Fibroblast of lung (primary cell): ENCODE measurements at regions not wholly inside any gene's neighbourhood (a gene's known extent, or its start where the extent isn't known, plus 50 kb on each side); places are given as distances from the start of the nearest gene placed in this dataset.

ENCODE experiments used
- DNase-seq, 2 donors: peaks; one replicate each; pipeline versions ENCODE4 v3.0.0 to v3.0.0-alpha.2; 2010; ENCODE audit warnings: low read depth in 2 of 2
- H2AFZ ChIP-seq: 2 replicates; pipeline ENCODE4 v1.5.1; 2012; ENCODE audit warnings: low read length, control low read depth, inconsistent platforms
- H3K27ac ChIP-seq: 2 replicates; pipeline ENCODE4 v1.5.1; 2011; ENCODE audit warnings: low read length, control low read depth; ENCODE audit not compliant: insufficient read depth
- H3K27me3 ChIP-seq: 2 replicates; pipeline ENCODE4 v1.5.1; 2011; ENCODE audit warnings: mild to moderate bottlenecking, low read length; ENCODE audit not compliant: control insufficient read depth, insufficient read depth
- H3K36me3 ChIP-seq: 2 replicates; pipeline ENCODE4 v1.5.1; 2011; ENCODE audit warnings: low read length; ENCODE audit not compliant: control insufficient read depth, insufficient read depth
- H3K4me1 ChIP-seq: 2 replicates; pipeline ENCODE4 v1.5.1; 2011; ENCODE audit warnings: low read length; ENCODE audit not compliant: control insufficient read depth, insufficient read depth; ENCODE audit errors: extremely low read depth
- H3K4me2 ChIP-seq: 2 replicates; pipeline ENCODE4 v1.5.1; 2011; ENCODE audit warnings: low read length, control low read depth; ENCODE audit not compliant: insufficient read depth; ENCODE audit errors: extremely low read depth
- H3K4me3 ChIP-seq, 4 experiments: fragments of 200-600 bp in 1 of 4; sonication (generic) in 1 of 4; replicated peaks in 1 of 4; 2 replicates each; pipeline ENCODE4 v1.5.1; 2011 to 2016; ENCODE audit warnings: low read length in 4 of 4, low read depth in 3 of 4, mild to moderate bottlenecking in 3 of 4, control low read depth in 2 of 4, inconsistent platforms in 1 of 4, mixed read lengths in 1 of 4; ENCODE audit not compliant: insufficient read depth in 1 of 4; ENCODE audit errors: control extremely low read depth in 1 of 4
- H3K79me2 ChIP-seq: 2 replicates; pipeline ENCODE4 v1.5.1; 2012; ENCODE audit warnings: mild to moderate bottlenecking, low read length, inconsistent platforms; ENCODE audit not compliant: control insufficient read depth, insufficient read depth
- H3K9ac ChIP-seq: 2 replicates; pipeline ENCODE4 v1.5.1; 2011; ENCODE audit warnings: mild to moderate bottlenecking, low read length, control low read depth; ENCODE audit not compliant: insufficient read depth
- H3K9me3 ChIP-seq: 2 replicates; pipeline ENCODE4 v1.5.1; 2012; ENCODE audit warnings: low read depth, low read length; ENCODE audit not compliant: control insufficient read depth, insufficient read depth
- H4K20me1 ChIP-seq: 2 replicates; pipeline ENCODE4 v1.5.1; 2011; ENCODE audit warnings: low read length; ENCODE audit not compliant: control insufficient read depth, insufficient read depth; ENCODE audit errors: extremely low read depth
- EZH2 ChIP-seq: IDR thresholded peaks from 2 replicates; pipeline ENCODE4 v1.5.1; 2012; ENCODE audit warnings: low read length, control low read depth, mild to moderate bottlenecking; ENCODE audit errors: missing control alignments
- TF ChIP-seq, protein P1 (sequence below), 2 donors: IDR thresholded peaks in 1 of 2; conservative IDR thresholded peaks in 1 of 2; 1 replicate in 1 of 2; 2 replicates in 1 of 2; pipeline ENCODE4 v1.5.1; 2011 to 2012; ENCODE audit warnings: low read length in 2 of 2, control low read depth in 1 of 2, inconsistent platforms in 1 of 2, low read depth in 1 of 2, mild to moderate bottlenecking in 1 of 2

DNA sequence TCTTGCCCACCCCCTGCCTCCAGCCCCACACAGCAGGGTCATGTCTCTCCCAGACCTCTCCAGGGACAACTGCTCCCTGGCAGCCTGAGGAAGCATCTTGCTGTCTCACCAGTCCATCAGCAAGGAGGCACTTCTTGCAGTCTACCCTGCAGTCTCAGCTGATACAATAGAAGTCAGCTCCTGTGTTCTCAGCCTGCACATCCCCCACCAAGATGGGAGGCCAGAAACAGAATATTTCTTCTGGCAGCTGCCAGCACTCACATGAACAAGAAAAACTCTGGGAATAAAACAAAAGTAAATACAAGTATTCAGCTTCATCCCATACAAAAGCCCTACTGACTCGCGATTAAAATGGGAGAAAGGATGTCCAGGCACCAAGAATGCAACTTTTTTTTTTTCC, 457.4 kb upstream of the PROK2 start:
- Histone ChIP-seq H3K4me1 (no peaks in the 10 kb centered on the region), H3K9ac (no peak overlapping the region), H2AFZ (no peak overlapping the region), H3K79me2 (no peaks in the 10 kb centered on the region), H3K27ac (no peak overlapping the region), H4K20me1 (no peaks in the 10 kb centered on the region), H3K4me2 (no peak overlapping the region), H3K4me3 (no peak overlapping the region), H3K27me3 (peaks cover 9% of the 10 kb centered on the region), H3K9me3 (no peaks in the 10 kb centered on the region), H3K36me3 (no peaks in the 10 kb centered on the region)
- DNase-seq, result no peak
- TF ChIP-seq, protein P1, sequence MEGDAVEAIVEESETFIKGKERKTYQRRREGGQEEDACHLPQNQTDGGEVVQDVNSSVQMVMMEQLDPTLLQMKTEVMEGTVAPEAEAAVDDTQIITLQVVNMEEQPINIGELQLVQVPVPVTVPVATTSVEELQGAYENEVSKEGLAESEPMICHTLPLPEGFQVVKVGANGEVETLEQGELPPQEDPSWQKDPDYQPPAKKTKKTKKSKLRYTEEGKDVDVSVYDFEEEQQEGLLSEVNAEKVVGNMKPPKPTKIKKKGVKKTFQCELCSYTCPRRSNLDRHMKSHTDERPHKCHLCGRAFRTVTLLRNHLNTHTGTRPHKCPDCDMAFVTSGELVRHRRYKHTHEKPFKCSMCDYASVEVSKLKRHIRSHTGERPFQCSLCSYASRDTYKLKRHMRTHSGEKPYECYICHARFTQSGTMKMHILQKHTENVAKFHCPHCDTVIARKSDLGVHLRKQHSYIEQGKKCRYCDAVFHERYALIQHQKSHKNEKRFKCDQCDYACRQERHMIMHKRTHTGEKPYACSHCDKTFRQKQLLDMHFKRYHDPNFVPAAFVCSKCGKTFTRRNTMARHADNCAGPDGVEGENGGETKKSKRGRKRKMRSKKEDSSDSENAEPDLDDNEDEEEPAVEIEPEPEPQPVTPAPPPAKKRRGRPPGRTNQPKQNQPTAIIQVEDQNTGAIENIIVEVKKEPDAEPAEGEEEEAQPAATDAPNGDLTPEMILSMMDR (conservative IDR thresholded peaks at IDR 0.05 in 1 of 2, IDR thresholded peaks at IDR 0.05 in 1 of 2; ENCODE audit: low read depth in 1 of 2, low read length in 2 of 2), result no peak
- TF ChIP-seq EZH2, result no peak

DNA sequence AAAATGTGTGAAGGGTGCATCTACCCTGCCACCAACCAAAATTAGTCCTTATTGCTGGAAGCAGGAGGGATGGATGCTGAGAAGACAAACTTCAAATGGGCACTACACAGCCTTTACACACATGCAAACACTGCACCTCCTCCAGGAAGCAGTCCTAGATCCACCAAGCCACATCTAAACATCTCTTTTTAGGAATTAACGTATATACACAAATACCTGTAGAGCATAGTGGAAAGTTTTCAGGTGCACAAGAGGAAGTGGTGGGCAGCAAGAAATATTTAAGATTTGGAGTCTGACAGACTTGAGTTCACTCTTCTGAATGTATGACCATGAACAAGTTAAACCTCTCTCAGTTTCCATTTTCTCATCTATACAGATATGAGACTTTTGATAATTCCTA, 456.6 kb upstream of the PROK2 start:
- no peaks in the 10 kb centered on the region for H3K4me1 ChIP-seq
- TF ChIP-seq, protein P1 (conservative IDR thresholded peaks at IDR 0.05 in 1 of 2, IDR thresholded peaks at IDR 0.05 in 1 of 2; ENCODE audit: low read depth in 1 of 2, low read length in 2 of 2), result no peak
- no peak for TF ChIP-seq EZH2
- no peak overlapping the region for H3K9ac ChIP-seq
- H3K9me3 ChIP-seq, result no peaks in the 10 kb centered on the region
- no peaks in the 10 kb centered on the region for H3K36me3 ChIP-seq
- H4K20me1 ChIP-seq, result no peaks in the 10 kb centered on the region
- H2AFZ ChIP-seq, result no peak overlapping the region
- no peaks in the 10 kb centered on the region for H3K79me2 ChIP-seq
- DNase-seq, result no peak
- peaks cover 9% of the 10 kb centered on the region for H3K27me3 ChIP-seq
- no peak overlapping the region for H3K4me2 ChIP-seq
- H3K27ac ChIP-seq, result no peak overlapping the region
- no peak overlapping the region for H3K4me3 ChIP-seq

DNA sequence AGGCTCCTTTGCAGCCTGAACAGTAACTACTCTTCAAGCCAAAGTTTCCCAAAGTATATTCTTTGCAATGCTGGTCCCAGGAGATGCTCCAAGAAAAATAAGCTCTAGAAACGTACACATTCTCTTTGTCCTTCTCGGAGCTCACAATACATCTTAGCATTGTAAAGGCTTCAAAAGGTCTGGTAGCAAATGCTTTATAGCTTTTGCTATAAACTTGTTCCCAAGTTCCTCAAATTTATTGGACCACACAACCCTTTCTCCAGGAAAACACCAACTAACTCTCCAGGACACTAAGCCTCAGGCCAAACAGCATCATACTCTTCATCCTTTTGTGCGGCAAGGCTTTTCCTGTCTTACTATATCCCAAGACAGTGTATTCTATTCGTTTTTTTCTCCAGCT, 455.6 kb upstream of the PROK2 start:
- Histone ChIP-seq H3K9me3 (no peaks in the 10 kb centered on the region), H3K4me2 (no peak overlapping the region), H3K79me2 (no peaks in the 10 kb centered on the region), H3K27me3 (peaks cover 9% of the 10 kb centered on the region), H3K4me1 (no peaks in the 10 kb centered on the region), H3K9ac (no peak overlapping the region), H4K20me1 (no peaks in the 10 kb centered on the region), H3K4me3 (no peak overlapping the region), H3K27ac (no peak overlapping the region), H3K36me3 (no peaks in the 10 kb centered on the region), H2AFZ (no peak overlapping the region)
- DNase-seq, result no peak
- no peak for TF ChIP-seq EZH2
- TF ChIP-seq, protein P1 (conservative IDR thresholded peaks at IDR 0.05 in 1 of 2, IDR thresholded peaks at IDR 0.05 in 1 of 2; ENCODE audit: low read depth in 1 of 2, low read length in 2 of 2), result no peak
